NCI-H1436 (cell line): ENCODE measurements at regions not wholly inside any gene's neighbourhood (a gene's known extent, or its start where the extent isn't known, plus 50 kb on each side); places are given as distances from the start of the nearest gene placed in this dataset.
"Not testable (repeated sequence)": the region's sequence is repeated elsewhere in the genome, so short reads cannot be mapped to it uniquely, and the experiment has no call there.

ENCODE experiments used
- DNase-seq: peaks from one replicate; lab custom pipeline; 2025; lab: John Stamatoyannopoulos, UW

DNA sequence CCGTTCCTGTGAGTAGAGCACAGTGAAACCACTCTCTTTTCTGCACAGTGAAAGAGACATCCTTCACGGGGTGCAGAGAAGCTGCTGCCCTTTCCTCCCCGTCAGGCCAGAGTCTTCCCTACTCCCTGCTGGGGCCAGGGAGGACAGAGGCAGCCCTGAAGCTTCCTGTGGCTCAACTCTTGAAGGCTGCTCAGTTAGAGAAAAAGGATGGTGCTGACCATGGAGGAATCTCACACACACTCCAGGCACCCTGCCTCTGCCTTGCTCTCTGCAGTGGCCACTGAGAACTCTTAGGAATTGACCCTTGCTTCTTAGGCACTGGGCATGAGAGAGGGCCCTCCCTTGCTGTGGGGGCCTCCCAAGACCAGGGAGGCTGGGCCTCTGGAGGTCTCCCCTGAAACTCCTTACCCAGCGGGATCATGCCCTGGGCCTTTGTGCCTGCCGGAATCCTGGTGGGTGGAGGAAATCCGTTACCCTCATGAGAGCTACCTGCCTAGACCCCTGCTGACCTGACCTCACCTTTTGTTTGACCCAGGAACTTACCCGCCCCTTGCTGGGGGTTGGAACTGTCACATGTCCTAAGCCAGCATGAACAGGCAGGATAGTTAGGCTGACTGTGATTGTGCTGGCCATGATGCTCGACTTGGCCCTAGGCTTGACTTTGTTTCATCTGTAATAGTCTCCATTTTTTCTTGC is 65.0 kb upstream of the CD93 start:
- DNase-seq, result no peak

GRCh38 chr20:23150304-23151007 is 64.3 kb upstream of the CD93 start:
- DNase-seq, result no peak

DNA sequence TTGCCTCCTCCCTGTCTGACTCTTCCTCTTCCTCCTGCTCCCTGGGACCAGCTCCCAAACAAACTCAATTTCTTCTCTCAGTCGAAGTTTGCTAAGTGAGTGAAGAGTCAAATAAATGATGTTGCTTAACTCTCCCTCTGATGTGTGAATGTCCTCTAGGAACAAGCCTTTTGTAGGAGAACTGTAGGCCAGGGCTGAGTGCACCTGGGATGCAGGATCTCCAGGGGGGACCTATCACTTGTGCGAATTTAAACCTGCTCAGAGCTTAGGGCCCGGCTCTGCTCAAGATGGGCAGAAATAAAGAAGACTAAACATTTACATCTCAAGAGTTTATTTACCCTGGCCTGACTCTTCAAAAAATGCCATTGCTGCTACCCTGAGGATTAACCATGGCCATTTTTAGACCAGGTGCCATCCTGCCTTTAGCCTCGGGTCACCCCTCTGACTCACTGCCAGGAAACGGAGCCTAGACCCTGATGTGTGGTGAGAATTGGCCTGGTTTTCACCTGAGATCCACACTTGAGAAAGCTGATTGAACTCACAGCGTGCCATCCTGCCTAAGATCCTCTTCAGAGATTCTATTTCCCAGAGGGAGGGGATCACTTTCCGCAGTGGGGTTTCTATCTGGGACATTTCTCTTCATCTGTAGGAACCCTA is 63.6 kb upstream of the CD93 start:
- DNase-seq, result no peak

- no peak for DNase-seq
These were observed 62.8 kb upstream of the CD93 start for GRCh38 chr20:23148731-23149570.

DNA sequence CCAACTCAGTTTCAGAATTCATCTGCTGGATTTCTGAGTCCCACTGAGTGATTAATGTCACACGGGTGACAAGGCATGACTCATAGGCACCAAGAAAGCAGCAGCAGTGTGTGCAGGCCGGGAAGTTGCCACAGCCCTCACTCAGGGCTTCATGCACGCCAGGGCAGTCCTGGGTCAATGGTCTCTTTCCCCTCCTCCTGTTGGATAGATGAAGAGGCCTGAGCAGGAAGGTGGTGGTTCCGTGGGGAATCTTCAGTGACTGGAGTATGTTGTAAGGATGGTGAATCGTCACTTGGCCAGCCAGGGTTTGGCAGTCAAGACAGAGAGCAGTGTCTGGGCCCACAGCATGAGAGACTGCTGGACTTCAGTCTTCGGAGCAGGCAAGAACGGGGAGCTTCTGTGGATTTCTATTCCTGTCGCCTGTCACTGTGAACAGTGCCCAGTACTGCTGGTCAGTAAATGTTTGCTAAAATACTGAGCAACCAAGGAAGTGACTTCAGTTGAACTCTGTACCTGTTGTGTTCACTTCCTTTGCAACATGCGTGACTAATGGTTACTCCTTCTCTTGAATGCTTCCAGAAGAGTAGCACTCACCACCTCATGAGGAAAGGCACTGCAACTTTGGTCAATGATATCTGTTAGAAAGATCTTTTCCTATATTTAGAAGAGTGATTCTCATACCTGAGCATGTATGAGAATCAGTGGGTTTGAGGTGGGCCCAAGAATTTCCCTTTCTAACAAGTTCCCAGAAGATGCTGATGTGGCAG is 62.0 kb upstream of the CD93 start:
- DNase-seq, result no peak

GRCh38 chr20:23147647-23147963 is 61.5 kb upstream of the CD93 start:
- DNase-seq, result no peak

DNA sequence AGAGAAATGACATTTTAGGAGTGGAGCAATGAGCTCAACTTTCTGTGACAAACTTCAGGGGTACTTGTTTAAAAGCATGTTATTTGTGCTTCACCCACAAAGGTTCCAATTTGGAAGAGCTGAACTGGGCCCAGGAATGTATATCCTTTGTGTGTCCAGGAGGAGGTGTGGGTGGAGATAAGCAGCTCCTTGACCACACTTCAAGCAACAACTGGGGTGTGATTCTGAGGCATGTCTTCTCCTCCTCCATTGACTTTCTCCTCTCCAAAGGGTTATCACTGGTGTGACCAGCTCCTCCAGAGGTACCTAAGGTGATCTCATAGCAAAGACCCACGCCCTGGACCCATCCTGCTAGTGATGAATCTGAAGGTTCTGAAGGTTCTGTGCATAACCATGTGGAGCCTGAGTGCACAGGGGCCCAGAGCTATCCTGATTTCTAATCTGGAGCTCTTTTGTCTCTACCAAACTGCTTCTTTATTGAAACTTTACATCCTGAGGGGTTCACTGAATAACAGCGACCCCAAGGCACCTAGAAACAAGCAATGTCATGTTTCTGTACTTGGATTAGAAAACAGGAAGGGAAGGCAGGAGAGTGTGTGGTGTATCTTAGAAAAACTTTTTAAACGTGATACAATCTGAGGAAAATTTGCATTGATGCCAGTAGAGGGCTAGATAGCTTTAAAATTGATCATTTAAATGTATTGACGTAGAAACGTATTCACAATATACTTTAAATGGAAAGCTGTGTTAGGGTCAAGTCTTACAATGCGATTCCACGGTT is 60.9 kb upstream of the CD93 start:
- DNase-seq, result no peak

DNA sequence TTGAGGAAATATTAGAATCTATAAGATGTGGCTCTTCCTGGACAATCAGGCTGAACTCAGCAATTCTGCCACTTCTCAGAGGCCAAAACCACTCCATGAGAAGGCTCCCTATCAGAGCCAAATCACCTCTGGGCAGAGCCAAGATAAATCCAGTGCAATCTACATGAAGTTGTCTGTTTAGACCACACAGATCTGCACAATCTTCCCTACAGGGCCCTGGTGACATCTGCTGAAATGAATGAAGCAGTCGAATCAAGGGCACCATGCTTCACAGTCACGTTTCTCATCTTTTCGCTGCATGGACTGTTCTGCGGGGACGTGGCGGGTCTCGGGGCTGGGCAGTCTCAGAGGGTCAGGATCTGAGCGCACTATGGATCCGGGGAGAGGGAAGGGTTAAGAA is 60.1 kb upstream of the CD93 start:
- no peak for DNase-seq

- no peak for DNase-seq
These were observed 59.2 kb upstream of the CD93 start for GRCh38 chr20:23145281-23145700.

DNA sequence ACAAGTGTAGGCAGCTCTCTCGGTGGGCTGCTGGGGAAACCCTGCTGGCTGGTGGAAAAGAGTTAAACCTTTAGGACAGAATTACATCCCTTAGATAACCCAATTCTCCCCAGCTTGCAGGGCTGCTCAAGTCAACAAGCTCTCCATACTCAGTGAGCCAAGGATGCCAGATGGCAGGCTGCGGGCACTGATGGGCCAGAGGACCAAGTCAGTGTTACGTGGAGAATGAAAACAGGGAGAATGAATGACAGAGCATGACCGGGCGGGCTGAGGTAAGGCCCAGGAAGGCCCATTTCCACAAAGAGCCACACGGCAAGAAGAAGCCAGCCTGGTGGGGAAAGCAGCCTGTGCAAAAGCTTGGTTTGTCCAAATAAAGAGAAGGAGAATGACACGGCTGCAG is 58.7 kb upstream of the CD93 start:
- DNase-seq, result no peak

- no peak for DNase-seq
These were observed 58.0 kb upstream of the CD93 start for GRCh38 chr20:23143986-23144690.

DNA sequence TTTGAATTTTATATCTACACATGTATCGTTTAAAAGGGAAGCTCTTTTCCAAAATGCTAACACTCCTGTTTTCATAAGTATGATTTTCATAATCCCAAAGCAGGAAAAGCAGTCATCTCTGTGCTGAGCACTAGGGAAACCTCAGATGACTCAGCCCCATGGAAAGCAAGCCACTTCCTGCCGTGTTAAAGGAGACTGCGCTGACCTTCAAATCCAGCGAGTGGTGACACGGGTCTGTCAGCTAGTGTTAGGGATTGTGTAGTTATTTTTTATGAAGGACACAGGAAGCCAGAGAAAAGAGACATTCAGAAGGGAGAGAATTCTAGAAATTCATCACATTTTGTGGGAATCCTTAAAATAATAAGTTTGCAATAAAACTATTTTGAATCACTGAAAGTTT is 57.0 kb upstream of the CD93 start:
- no peak for DNase-seq

- no peak for DNase-seq
These were observed 56.3 kb upstream of the CD93 start for GRCh38 chr20:23142162-23143050.

GRCh38 chr20:23141450-23142161 is 55.5 kb upstream of the CD93 start:
- DNase-seq, result no peak

DNA sequence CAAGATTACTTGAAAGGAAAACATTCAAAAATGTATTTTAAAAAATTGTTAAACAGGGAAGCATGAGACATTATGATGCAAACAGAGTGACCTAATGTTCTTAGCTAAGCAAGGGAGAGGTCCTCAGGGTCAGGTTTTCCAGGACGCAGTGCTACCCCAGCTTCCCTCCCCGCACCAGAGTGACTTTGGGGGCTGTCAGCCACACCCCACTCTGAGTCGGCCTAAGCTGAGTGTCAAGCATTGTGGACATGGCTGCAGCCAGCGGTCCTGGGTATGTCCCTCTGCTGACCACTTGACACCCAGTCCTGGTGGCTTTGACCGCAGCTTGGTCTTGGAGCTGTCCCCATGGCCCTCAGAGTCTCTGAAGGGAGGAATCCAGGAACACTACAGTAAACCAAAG is 54.9 kb upstream of the CD93 start:
- DNase-seq, result no peak

GRCh38 chr20:23139984-23140383 is 53.9 kb upstream of the CD93 start:
- DNase-seq, result not testable (repeated sequence)

DNA sequence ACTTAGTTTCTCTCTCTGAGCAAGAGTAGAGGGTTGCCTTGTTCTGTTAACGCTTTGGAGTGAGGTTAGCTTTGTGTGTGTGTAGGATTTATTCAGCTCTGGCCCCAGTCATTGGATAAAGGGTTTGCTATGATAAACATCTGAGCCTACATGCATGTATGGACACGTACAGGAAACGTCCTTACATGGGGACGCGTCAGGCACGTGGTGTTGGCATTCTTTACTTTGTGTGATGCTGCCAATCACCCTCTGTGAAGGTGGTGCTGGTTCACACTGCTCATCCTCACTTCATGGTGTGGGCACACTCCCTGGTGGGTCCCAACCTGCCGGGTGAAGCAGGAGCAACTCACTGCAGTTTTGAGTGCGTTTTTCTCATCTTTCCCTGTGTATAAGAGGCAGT is 53.4 kb upstream of the CD93 start:
- DNase-seq, result peak; percentile 30

- no peak for DNase-seq
These were observed 52.6 kb upstream of the CD93 start for GRCh38 chr20:23138682-23139081.

DNA sequence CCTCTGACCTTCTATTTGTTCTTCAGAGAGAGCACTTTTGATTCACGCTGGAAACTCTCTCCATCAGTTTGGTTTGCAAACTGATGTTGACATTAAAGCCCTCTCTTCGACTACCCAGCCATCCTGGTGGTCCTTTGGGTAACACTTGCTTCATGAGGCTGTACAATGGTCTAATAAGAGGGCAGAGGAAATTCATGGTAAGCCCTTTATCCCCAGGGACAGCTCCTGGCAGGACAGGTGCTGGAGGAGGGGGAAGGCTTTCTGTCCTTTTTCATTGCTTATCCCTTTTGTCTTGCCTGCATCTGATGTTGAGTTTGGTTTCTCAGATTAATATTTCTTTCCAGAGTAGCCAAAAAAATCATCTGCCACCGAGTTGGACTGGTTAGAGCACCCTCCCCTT is 52.1 kb upstream of the CD93 start:
- DNase-seq, result no peak
